NB4 (cell line): ENCODE measurements at regions not wholly inside any gene's neighbourhood (a gene's known extent, or its start where the extent isn't known, plus 50 kb on each side); places are given as distances from the start of the nearest gene placed in this dataset.

Source experiments
- POLR2A ChIP-seq: IDR thresholded peaks from 2 replicates; pipeline ENCODE4 v1.6.1; 2011; ENCODE audit warnings: mild to moderate bottlenecking; ENCODE audit not compliant: insufficient read length; ENCODE audit errors: extremely low read depth
- TF ChIP-seq, protein P1 (sequence below): IDR thresholded peaks from one replicate; pipeline ENCODE4 v1.5.1; 2012; ENCODE audit warnings: low read depth, low read length

GRCh38 chr3:59339818-59340217, 290.0 kb upstream of the CFAP20DC start:
- TF ChIP-seq, protein P1, sequence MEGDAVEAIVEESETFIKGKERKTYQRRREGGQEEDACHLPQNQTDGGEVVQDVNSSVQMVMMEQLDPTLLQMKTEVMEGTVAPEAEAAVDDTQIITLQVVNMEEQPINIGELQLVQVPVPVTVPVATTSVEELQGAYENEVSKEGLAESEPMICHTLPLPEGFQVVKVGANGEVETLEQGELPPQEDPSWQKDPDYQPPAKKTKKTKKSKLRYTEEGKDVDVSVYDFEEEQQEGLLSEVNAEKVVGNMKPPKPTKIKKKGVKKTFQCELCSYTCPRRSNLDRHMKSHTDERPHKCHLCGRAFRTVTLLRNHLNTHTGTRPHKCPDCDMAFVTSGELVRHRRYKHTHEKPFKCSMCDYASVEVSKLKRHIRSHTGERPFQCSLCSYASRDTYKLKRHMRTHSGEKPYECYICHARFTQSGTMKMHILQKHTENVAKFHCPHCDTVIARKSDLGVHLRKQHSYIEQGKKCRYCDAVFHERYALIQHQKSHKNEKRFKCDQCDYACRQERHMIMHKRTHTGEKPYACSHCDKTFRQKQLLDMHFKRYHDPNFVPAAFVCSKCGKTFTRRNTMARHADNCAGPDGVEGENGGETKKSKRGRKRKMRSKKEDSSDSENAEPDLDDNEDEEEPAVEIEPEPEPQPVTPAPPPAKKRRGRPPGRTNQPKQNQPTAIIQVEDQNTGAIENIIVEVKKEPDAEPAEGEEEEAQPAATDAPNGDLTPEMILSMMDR = no peak
- TF ChIP-seq POLR2A = no peak
